ENCODE measurements at regions not wholly inside any gene's neighbourhood (a gene's known extent, or its start where the extent isn't known, plus 50 kb on each side); places are given as distances from the start of the nearest gene placed in this dataset.

DNA sequence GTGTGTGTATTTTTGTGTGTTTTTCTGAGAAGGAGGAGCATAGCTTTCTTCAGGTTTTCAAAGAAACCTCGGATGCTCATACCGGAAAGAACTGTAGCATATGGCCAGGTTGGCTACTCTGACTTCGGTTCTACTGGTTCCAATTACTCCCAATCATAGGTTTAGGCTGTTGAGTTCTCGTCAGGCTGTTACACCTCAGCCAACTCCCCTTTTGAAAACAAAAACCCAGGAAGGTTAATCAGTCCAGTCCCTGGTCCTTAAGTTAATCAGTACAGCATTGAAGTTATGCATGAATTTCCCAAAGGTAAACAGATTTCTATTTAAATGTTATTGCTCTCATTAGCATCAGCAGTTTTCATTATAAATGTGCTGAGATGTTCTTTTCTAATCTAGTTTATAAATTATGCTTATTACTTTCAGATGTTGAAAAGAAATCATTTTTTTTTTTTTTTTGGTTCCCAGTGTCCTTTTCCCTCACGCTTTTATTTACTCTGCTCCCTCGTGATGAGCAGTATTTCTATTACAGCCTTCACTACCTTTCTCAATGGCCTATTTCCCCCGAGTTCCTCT is 111.0 kb downstream of the NPIPB5 start:
- H3K27me3 ChIP-seq (ENCODE audit: control insufficient read depth, insufficient read depth, low read length), result peaks cover 10% of the 10 kb centered on the region
- Mint-ChIP-seq H3K27me3 (no peaks in the 10 kb centered on the region), H3K36me3 (no peaks in the 10 kb centered on the region), H3K4me1 (no peaks in the 10 kb centered on the region), H3K27ac (no peak overlapping the region), H3K4me3 (no peak overlapping the region), H3K9me3 (peaks cover 0 to 2% (median 0%) of the 10 kb centered on the region in 7 donors)
- H3K27ac ChIP-seq (ENCODE audit: insufficient read depth, low read length, poor library complexity, severe bottlenecking), result no peak overlapping the region
- H3K36me3 ChIP-seq (ENCODE audit: control insufficient read depth, insufficient read depth, low read length), result no peaks in the 10 kb centered on the region
- DNase-seq (no peak), ATAC-seq (ENCODE audit: low read depth in 2 of 2) (no peak)
- H3K4me3 ChIP-seq (ENCODE audit: low read depth, low read length), result no peak overlapping the region
- no peaks in the 10 kb centered on the region for H3K4me1 ChIP-seq (ENCODE audit: control insufficient read depth, insufficient read depth, low read length, poor library complexity, severe bottlenecking)
- no peaks in the 10 kb centered on the region for H3K9me3 ChIP-seq (ENCODE audit: control insufficient read depth in 2 of 2, low read length in 2 of 2)

DNA sequence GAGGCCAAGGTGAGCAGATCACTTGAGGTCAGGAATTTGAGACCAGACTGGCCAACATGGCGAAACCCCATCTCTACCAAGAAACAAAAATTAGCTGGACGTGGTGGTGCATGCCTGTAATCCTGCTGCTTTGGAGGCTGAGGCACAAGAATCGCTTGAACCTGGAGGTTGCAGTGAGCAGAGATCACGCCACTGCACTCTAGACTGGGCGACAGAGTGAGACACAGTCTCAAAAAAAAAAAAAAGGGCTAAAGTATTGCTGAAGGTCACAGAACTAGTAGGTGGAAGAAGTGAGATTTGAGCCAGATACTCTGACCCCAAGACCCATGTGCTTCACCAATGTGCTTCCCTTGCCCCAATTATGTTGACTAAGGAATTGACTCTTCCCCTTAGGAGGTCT is 112.0 kb downstream of the NPIPB5 start:
- Histone ChIP-seq H3K9me3 (ENCODE audit: control insufficient read depth in 2 of 2, low read length in 2 of 2) (no peaks in the 10 kb centered on the region), H3K27me3 (ENCODE audit: control insufficient read depth, insufficient read depth, low read length) (peaks cover 8% of the 10 kb centered on the region), H3K36me3 (ENCODE audit: control insufficient read depth, insufficient read depth, low read length) (no peaks in the 10 kb centered on the region), H3K4me3 (ENCODE audit: low read depth, low read length) (no peak overlapping the region), H3K4me1 (ENCODE audit: control insufficient read depth, insufficient read depth, low read length, poor library complexity, severe bottlenecking) (no peaks in the 10 kb centered on the region), H3K27ac (ENCODE audit: insufficient read depth, low read length, poor library complexity, severe bottlenecking) (no peak overlapping the region)
- Mint-ChIP-seq H3K4me3 (no peak overlapping the region), H3K9me3 (peaks cover 0 to 1% (median 0%) of the 10 kb centered on the region in 7 donors), H3K27me3 (no peaks in the 10 kb centered on the region), H3K4me1 (no peaks in the 10 kb centered on the region), H3K27ac (no peak overlapping the region), H3K36me3 (no peaks in the 10 kb centered on the region)
- DNase-seq (no peak), ATAC-seq (ENCODE audit: low read depth in 2 of 2) (no peak)

DNA sequence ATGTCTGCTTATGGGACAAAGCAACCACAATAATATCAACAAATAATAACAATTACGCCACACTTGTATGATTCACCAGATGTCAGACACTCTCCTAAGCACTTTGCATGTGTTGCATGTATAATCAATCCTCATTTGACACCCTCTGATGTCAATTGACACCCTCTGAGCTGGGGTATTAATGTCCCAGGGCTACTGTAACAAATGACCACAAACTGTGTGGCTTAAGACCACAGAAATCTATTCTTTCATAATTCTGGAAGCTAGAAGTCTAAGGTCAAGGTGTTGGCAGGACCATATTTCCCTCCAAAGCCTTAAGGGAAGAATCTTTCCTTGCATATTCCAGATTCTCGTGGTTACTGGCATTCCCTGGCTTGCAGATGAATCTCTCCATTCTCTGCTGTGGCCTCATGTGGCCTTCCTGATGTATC is 112.7 kb downstream of the NPIPB5 start:
- H3K4me1 ChIP-seq (ENCODE audit: control insufficient read depth, insufficient read depth, low read length, poor library complexity, severe bottlenecking), result no peaks in the 10 kb centered on the region
- ATAC-seq (ENCODE audit: low read depth in 2 of 2) (no peak), DNase-seq (no peak)
- H3K27me3 ChIP-seq (ENCODE audit: control insufficient read depth, insufficient read depth, low read length), result peaks cover 7% of the 10 kb centered on the region
- H3K4me1 Mint-ChIP-seq, result no peaks in the 10 kb centered on the region
- H3K9me3 Mint-ChIP-seq, result peaks cover 0 to 1% (median 0%) of the 10 kb centered on the region in 7 donors
- H3K4me3 ChIP-seq (ENCODE audit: low read depth, low read length), result no peak overlapping the region
- no peak overlapping the region for H3K27ac Mint-ChIP-seq
- no peaks in the 10 kb centered on the region for H3K9me3 ChIP-seq (ENCODE audit: control insufficient read depth in 2 of 2, low read length in 2 of 2)
- no peaks in the 10 kb centered on the region for H3K36me3 ChIP-seq (ENCODE audit: control insufficient read depth, insufficient read depth, low read length)
- no peak overlapping the region for H3K27ac ChIP-seq (ENCODE audit: insufficient read depth, low read length, poor library complexity, severe bottlenecking)
- H3K36me3 Mint-ChIP-seq, result no peaks in the 10 kb centered on the region
- H3K27me3 Mint-ChIP-seq, result no peaks in the 10 kb centered on the region
- no peak overlapping the region for H3K4me3 Mint-ChIP-seq

DNA sequence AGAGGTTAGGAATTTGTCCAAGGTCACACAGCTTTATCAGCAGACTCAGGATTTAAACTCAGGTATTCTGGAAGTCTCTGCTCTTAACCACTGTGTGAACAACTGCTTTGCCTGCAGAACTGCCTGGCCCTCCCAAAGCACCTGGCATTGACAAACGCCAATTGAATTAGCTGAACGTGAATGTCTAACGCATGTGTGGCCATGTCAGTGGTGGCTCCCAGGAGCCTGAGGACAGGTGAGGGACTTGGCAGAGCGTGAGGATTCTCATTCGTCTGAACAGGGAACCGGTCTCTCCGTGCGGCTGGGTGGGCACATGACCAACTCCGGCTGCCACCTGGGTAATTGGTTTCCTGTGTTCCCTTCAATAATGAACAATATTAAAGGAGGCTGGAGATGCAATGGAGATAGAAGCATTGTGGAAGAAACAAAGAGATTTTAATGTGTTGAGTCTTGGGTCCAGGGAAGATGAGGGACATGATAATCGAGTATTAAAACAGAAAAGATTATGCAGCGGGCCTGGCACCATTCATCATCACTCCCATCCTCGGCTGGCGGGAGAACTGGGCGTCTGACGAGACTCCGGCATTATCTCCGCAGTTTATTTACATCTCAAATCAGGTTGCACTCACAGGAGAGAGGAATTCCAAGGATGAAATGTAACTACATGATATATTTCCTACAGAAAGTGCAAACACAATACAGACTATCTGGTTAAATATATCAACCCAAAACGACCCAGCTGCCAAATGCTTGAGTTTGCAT is 113.5 kb downstream of the NPIPB5 start:
- no peaks in the 10 kb centered on the region for H3K9me3 Mint-ChIP-seq
- DNase-seq (no peak), ATAC-seq (ENCODE audit: low read depth in 2 of 2) (no peak)
- Histone ChIP-seq H3K27ac (ENCODE audit: insufficient read depth, low read length, poor library complexity, severe bottlenecking) (no peak overlapping the region), H3K27me3 (ENCODE audit: control insufficient read depth, insufficient read depth, low read length) (peaks cover 7% of the 10 kb centered on the region), H3K36me3 (ENCODE audit: control insufficient read depth, insufficient read depth, low read length) (no peaks in the 10 kb centered on the region), H3K9me3 (ENCODE audit: control insufficient read depth in 2 of 2, low read length in 2 of 2) (no peaks in the 10 kb centered on the region), H3K4me3 (ENCODE audit: low read depth, low read length) (no peak overlapping the region), H3K4me1 (ENCODE audit: control insufficient read depth, insufficient read depth, low read length, poor library complexity, severe bottlenecking) (no peaks in the 10 kb centered on the region)
- no peak overlapping the region for H3K27ac Mint-ChIP-seq
- H3K4me1 Mint-ChIP-seq, result no peaks in the 10 kb centered on the region
- H3K27me3 Mint-ChIP-seq, result no peaks in the 10 kb centered on the region
- H3K4me3 Mint-ChIP-seq, result no peak overlapping the region
- no peaks in the 10 kb centered on the region for H3K36me3 Mint-ChIP-seq

DNA sequence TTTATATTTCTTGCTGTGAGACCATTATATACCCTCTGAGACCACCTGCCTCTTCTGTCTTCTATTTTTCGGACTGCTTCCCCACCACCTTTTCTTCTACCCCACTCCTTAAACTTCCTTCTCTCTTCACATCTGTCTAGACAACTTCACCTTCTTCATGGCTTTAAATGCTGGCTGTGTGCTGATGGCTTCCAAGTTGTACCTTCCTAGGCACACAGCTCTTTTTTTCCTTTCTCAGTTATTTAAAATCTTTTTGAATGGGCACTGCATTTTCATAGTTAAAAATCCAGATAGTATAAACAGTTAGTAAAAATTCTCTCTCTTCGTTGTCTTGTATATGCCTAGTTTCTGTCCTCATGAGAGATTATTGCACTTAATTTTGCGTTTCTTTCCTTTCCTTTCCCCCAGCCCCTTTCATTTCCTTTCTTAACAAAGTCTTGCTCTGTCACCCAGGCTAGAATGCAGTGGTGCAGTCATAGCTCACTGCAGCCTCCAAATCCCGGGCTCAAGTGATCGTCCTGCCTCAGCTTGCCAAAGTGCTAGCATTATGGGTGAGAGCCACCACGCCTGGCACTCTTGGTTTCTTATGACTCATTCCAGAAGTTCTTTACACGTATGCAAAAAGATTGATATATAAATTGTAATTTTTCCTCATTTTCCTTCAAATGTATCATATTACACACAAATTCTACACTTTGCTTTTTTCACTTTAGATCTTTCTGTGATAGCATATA is 114.3 kb downstream of the NPIPB5 start:
- H3K27ac ChIP-seq (ENCODE audit: insufficient read depth, low read length, poor library complexity, severe bottlenecking), result no peak overlapping the region
- ATAC-seq (ENCODE audit: low read depth in 2 of 2), result no peak
- H3K9me3 ChIP-seq (ENCODE audit: control insufficient read depth in 2 of 2, low read length in 2 of 2), result no peaks in the 10 kb centered on the region
- Mint-ChIP-seq H3K4me1 (no peaks in the 10 kb centered on the region), H3K36me3 (no peaks in the 10 kb centered on the region), H3K4me3 (no peak overlapping the region), H3K27ac (no peak overlapping the region), H3K9me3 (no peaks in the 10 kb centered on the region), H3K27me3 (no peaks in the 10 kb centered on the region)
- H3K36me3 ChIP-seq (ENCODE audit: control insufficient read depth, insufficient read depth, low read length), result no peaks in the 10 kb centered on the region
- no peaks in the 10 kb centered on the region for H3K4me1 ChIP-seq (ENCODE audit: control insufficient read depth, insufficient read depth, low read length, poor library complexity, severe bottlenecking)
- H3K27me3 ChIP-seq (ENCODE audit: control insufficient read depth, insufficient read depth, low read length), result peaks cover 7% of the 10 kb centered on the region
- H3K4me3 ChIP-seq (ENCODE audit: low read depth, low read length), result no peak overlapping the region
- no peak for DNase-seq

DNA sequence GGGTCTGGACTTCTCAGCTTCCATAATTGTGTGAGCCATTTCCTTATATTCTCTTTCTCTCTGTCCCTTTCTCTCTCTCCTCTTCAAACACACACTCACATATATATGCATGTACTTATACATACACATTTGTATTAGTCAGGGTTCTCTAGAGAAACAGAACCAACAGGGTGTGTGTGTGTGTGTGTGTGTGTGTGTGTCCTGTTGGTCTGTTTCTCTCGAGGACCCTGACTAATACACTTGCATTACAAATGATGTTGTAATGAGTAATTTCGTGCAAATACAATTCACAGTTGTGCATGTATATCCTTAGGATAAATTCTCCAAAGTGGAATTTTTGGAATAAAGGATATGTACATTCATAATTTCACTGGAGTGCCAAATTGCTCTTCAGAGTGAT is 115.3 kb downstream of the NPIPB5 start:
- no peaks in the 10 kb centered on the region for H3K9me3 Mint-ChIP-seq
- H3K27ac ChIP-seq (ENCODE audit: insufficient read depth, low read length, poor library complexity, severe bottlenecking), result no peak overlapping the region
- ATAC-seq (ENCODE audit: low read depth in 2 of 2), result no peak
- H3K4me1 ChIP-seq (ENCODE audit: control insufficient read depth, insufficient read depth, low read length, poor library complexity, severe bottlenecking), result no peaks in the 10 kb centered on the region
- no peak for DNase-seq
- no peaks in the 10 kb centered on the region for H3K4me1 Mint-ChIP-seq
- H3K27me3 Mint-ChIP-seq, result no peaks in the 10 kb centered on the region
- no peaks in the 10 kb centered on the region for H3K36me3 Mint-ChIP-seq
- no peak overlapping the region for H3K4me3 Mint-ChIP-seq
- H3K36me3 ChIP-seq (ENCODE audit: control insufficient read depth, insufficient read depth, low read length), result no peaks in the 10 kb centered on the region
- no peak overlapping the region for H3K4me3 ChIP-seq (ENCODE audit: low read depth, low read length)
- no peak overlapping the region for H3K27ac Mint-ChIP-seq
- H3K27me3 ChIP-seq (ENCODE audit: control insufficient read depth, insufficient read depth, low read length), result peaks cover 7% of the 10 kb centered on the region
- H3K9me3 ChIP-seq (ENCODE audit: control insufficient read depth in 2 of 2, low read length in 2 of 2), result no peaks in the 10 kb centered on the region

DNA sequence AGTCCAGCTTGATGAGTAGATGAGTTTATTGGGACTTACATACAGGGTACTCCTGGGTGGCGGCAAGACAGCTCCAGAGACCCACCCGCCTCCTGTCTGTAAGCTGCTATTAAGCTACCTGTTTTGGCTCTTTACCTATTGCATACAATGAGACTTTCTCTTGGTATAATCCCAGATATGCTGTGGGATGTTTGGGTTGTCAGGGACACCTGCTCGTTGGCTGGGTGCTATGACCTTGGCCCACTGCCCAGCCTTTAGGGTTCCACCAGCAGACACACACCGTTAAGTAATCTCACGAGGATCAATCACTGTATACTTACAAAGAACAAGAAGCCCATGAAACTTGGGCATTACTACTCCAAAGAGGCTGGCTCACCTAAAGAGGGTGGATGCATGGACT is 116.4 kb downstream of the NPIPB5 start:
- Mint-ChIP-seq H3K4me1 (no peaks in the 10 kb centered on the region), H3K27me3 (peaks cover 5% of the 10 kb centered on the region), H3K27ac (no peak overlapping the region), H3K9me3 (no peaks in the 10 kb centered on the region), H3K4me3 (no peak overlapping the region), H3K36me3 (no peaks in the 10 kb centered on the region)
- Histone ChIP-seq H3K9me3 (ENCODE audit: control insufficient read depth in 2 of 2, low read length in 2 of 2) (no peaks in the 10 kb centered on the region), H3K4me3 (ENCODE audit: low read depth, low read length) (no peak overlapping the region), H3K27me3 (ENCODE audit: control insufficient read depth, insufficient read depth, low read length) (peaks cover 7% of the 10 kb centered on the region), H3K36me3 (ENCODE audit: control insufficient read depth, insufficient read depth, low read length) (no peaks in the 10 kb centered on the region), H3K4me1 (ENCODE audit: control insufficient read depth, insufficient read depth, low read length, poor library complexity, severe bottlenecking) (no peaks in the 10 kb centered on the region), H3K27ac (ENCODE audit: insufficient read depth, low read length, poor library complexity, severe bottlenecking) (no peak overlapping the region)
- DNase-seq, result no peak
- ATAC-seq (ENCODE audit: low read depth in 2 of 2), result no peak
